T-cell (primary cell): ENCODE measurements at regions not wholly inside any gene's neighbourhood (a gene's known extent, or its start where the extent isn't known, plus 50 kb on each side); places are given as distances from the start of the nearest gene placed in this dataset.
"Not testable (repeated sequence)": the region's sequence is repeated elsewhere in the genome, so short reads cannot be mapped to it uniquely, and the experiment has no call there.

ENCODE experiments used
- ATAC-seq, 4 experiments: fragments of 200-7000 bp in 3 of 4; fragments of 150-1000 bp in 1 of 4; cut with Tn5 transposase; replicated peaks in 1 of 4; 1 replicate in 3 of 4; 2 replicates in 1 of 4; pipeline ENCODE4 v1.10.0; 2021; ENCODE audit warnings: moderate library complexity in 3 of 4, mild to moderate bottlenecking in 2 of 4, moderate number of reproducible peaks in 1 of 4
- CTCF ChIA-PET, 2 donors: fragments of 300-600 bp; sonication (Branson Sonifier 250); formaldehyde crosslinking; loops; one replicate each; lab custom pipeline; 2022; ENCODE audit warnings: antibody characterized with exemption in 2 of 2; lab: Charles Lee
- POLR2A ChIA-PET, 2 donors: fragments of 300-600 bp; sonication (Branson Sonifier 250); formaldehyde crosslinking; loops; one replicate each; lab custom pipeline; 2022; ENCODE audit warnings: antibody characterized with exemption in 2 of 2; lab: Charles Lee
- DNase-seq, 35 experiments: peaks; one replicate each; pipeline versions ENCODE4 v3.0.0 to v3.0.0-alpha.2; 2013 to 2023
- H3K27ac ChIP-seq: one replicate; pipeline ENCODE4 v1.5.1; 2013; ENCODE audit warnings: low read length
- H3K27me3 ChIP-seq, 2 experiments: replicated peaks in 1 of 2; 1 replicate in 1 of 2; 2 replicates in 1 of 2; pipeline versions ENCODE4 v1.6.1 to v1.7.0; 2013; ENCODE audit warnings: low read length in 1 of 2, mixed read lengths in 1 of 2; ENCODE audit not compliant: control insufficient read depth in 2 of 2, insufficient read depth in 2 of 2; ENCODE audit errors: extremely low read depth in 1 of 2
- H3K36me3 ChIP-seq, 2 donors: 1 replicate in 1 of 2; 2 replicates in 1 of 2; pipeline versions ENCODE4 v1.6.1 to v1.7.0; 2013; ENCODE audit warnings: low read length in 1 of 2; ENCODE audit not compliant: control insufficient read depth in 2 of 2, insufficient read depth in 1 of 2; ENCODE audit errors: extremely low read depth in 1 of 2
- H3K4me1 ChIP-seq, 2 experiments: 1 replicate in 1 of 2; 2 replicates in 1 of 2; pipeline versions ENCODE4 v1.6.1 to v1.7.0; 2013; ENCODE audit warnings: low read length in 2 of 2, mixed read lengths in 1 of 2; ENCODE audit not compliant: insufficient read depth in 2 of 2, control insufficient read depth in 1 of 2; ENCODE audit errors: extremely low read depth in 1 of 2
- H3K4me3 ChIP-seq, 2 donors: 1 replicate in 1 of 2; 2 replicates in 1 of 2; pipeline versions ENCODE4 v1.5.1 to v1.7.0; 2013; ENCODE audit warnings: mild to moderate bottlenecking in 2 of 2, low read length in 1 of 2, moderate library complexity in 1 of 2; ENCODE audit not compliant: control insufficient read depth in 1 of 2; ENCODE audit errors: extremely low read depth in 1 of 2
- H3K9me3 ChIP-seq: 2 replicates; pipeline ENCODE4 v1.7.0; 2013
- H3K27ac Mint-ChIP-seq, 2 donors: one replicate each; pipeline ENCODE4 v1.8.0; 2020 to 2021; ENCODE audit warnings: mild to moderate bottlenecking in 2 of 2, mixed read lengths in 2 of 2
- H3K27me3 Mint-ChIP-seq, 2 donors: one replicate each; pipeline ENCODE4 v1.8.0; 2021 to 2022; ENCODE audit warnings: mixed read lengths in 2 of 2
- H3K36me3 Mint-ChIP-seq: one replicate; pipeline ENCODE4 v1.8.0; 2021; ENCODE audit warnings: mixed read lengths
- H3K4me1 Mint-ChIP-seq, 3 donors: one replicate each; pipeline ENCODE4 v1.8.0; 2020 to 2022; ENCODE audit warnings: mixed read lengths in 3 of 3, mild to moderate bottlenecking in 1 of 3
- H3K4me3 Mint-ChIP-seq, 3 donors: one replicate each; pipeline ENCODE4 v1.8.0; 2020 to 2022; ENCODE audit warnings: mild to moderate bottlenecking in 3 of 3, mixed read lengths in 3 of 3, moderate library complexity in 3 of 3
- H3K9me3 Mint-ChIP-seq, 3 donors: one replicate each; pipeline ENCODE4 v1.8.0; 2020 to 2022; ENCODE audit warnings: mixed read lengths in 3 of 3
- WGBS: methylation state at CpG from one replicate; pipeline ENCODE4 v1.1.5; 2013; ENCODE audit warnings: missing lambda C conversion rate; ENCODE audit not compliant: insufficient coverage; 5-methylcytosine and 5-hydroxymethylcytosine counted together

DNA sequence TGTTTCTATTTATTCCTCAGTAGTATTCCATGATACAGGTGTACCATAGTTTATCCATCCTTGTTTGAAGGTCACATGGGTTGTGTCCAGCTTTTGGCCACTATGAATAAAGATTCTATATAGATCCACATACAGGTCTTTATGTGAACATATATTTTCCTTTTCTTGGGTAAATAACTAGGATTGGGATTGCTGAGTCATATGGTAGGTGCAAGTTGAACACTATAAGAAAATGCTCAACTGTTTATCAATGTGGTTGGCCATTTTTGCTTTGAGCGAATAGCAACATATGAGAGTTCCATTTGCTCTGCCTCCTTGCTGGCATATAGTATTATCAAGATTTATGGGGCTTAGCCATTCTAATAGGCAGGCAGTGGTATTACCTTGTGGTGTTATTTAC is 170.2 kb upstream of the KCNJ15 start:
- POLR2A ChIA-PET: no interaction called here
- no peak overlapping the region for H3K27ac ChIP-seq
- ATAC-seq: no peak
- Mint-ChIP-seq H3K27me3 (peaks cover 7 to 9% of the 10 kb centered on the region in 2 donors), H3K36me3 (no peaks in the 10 kb centered on the region), H3K4me3 (no peak overlapping the region), H3K4me1 (no peaks in the 10 kb centered on the region), H3K9me3 (no peaks in the 10 kb centered on the region), H3K27ac (no peak overlapping the region)
- no peaks in the 10 kb centered on the region for H3K9me3 ChIP-seq
- H3K36me3 ChIP-seq: no peaks in the 10 kb centered on the region
- DNase-seq: no peak
- WGBS: no CpG with 5 or more reads among the region's 1 CpG
- H3K27me3 ChIP-seq: peaks cover 0 to 9% of the 10 kb centered on the region in 2 experiments
- CTCF ChIA-PET: no interaction called here
- no peaks in the 10 kb centered on the region for H3K4me1 ChIP-seq
- H3K4me3 ChIP-seq: no peak overlapping the region

DNA sequence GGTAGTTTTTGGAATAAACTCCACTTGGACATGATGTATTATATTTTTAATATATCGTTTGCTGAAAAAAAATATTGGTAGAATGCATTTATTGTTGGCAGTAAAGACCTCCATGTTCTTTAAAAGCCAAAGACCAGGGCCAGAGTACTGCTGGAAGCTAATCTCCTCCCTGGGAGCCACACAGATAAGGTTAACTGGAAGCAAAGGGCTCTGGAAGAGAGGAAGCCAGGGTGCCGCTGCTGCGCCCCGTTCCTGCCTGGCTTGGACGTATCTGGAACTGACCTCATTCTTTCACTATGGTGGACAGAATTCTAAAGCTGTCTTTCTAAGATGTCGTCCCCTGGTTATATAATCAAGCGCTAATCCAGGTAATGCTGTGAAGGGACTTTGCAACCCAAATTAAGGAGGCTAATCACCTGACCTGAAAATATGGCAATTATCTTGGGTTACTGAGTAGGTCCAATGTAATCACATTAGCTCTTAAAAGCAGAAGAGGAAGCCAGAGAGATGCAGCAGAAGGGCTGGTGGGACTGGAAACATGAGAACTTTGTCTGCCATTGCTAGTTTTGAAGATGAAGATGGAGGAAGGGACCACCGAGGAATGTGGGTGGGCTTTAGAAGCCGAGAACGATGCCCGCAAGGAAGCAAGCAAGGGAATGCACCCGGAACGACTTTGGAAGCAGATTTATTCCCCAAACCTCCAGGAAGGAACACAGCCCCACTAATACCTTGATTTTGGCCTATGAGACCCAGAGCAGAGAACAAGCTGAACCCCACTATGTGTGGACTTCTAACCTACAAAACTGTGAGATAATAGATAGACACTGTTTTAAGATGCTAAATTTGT is 167.7 kb upstream of the KCNJ15 start:
- Mint-ChIP-seq H3K9me3 (peaks cover 0 to 3% (median 0%) of the 10 kb centered on the region in 3 donors), H3K4me1 (no peaks in the 10 kb centered on the region), H3K36me3 (no peaks in the 10 kb centered on the region), H3K27ac (no peak overlapping the region), H3K27me3 (peaks cover 7 to 27% of the 10 kb centered on the region in 2 donors), H3K4me3 (no peak overlapping the region)
- no peak overlapping the region for H3K4me3 ChIP-seq
- ATAC-seq (no peak), DNase-seq (no peak)
- WGBS: 100% methylated on average over 1 of the region's 13 CpGs
- ChIA-PET POLR2A (no interaction called here), CTCF (no interaction called here)
- no peaks in the 10 kb centered on the region for H3K9me3 ChIP-seq
- peaks cover 0 to 9% of the 10 kb centered on the region in 2 experiments for H3K27me3 ChIP-seq
- H3K27ac ChIP-seq: no peak overlapping the region
- H3K4me1 ChIP-seq: no peaks in the 10 kb centered on the region
- H3K36me3 ChIP-seq: no peaks in the 10 kb centered on the region

GRCh38 chr21:38089763-38090046 is 167.1 kb upstream of the KCNJ15 start:
- no peak for DNase-seq
- Mint-ChIP-seq H3K4me1 (no peaks in the 10 kb centered on the region), H3K36me3 (no peaks in the 10 kb centered on the region), H3K27me3 (peaks cover 7 to 32% of the 10 kb centered on the region in 2 donors), H3K9me3 (peaks cover 0 to 7% (median 0%) of the 10 kb centered on the region in 3 donors), H3K27ac (no peak overlapping the region), H3K4me3 (no peak overlapping the region)
- Histone ChIP-seq H3K4me3 (no peak overlapping the region), H3K27me3 (peaks cover 0 to 9% of the 10 kb centered on the region in 2 experiments), H3K4me1 (no peaks in the 10 kb centered on the region), H3K27ac (no peak overlapping the region), H3K9me3 (no peaks in the 10 kb centered on the region), H3K36me3 (no peaks in the 10 kb centered on the region)
- ChIA-PET POLR2A (no interaction called here), CTCF (no interaction called here)
- WGBS: no CpG with 5 or more reads among the region's 6 CpGs
- no peak for ATAC-seq

DNA sequence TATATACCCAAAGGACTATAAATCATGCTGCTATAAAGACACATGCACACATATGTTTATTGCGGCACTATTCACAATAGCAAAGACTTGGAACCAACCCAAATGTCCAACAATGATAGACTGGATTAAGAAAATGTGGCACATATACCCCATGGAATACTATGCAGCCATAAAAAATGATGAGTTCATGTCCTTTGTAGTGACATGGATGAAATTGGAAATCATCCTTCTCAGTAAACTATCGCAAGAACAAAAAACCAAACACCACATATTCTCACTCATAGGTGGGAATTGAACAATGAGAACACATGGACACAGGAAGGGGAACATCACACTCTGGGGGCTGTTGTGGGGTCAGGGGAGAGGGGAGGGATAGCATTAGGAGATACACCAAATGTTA is 165.7 kb upstream of the KCNJ15 start:
- H3K36me3 ChIP-seq, H3K9me3 Mint-ChIP-seq, H3K27ac ChIP-seq, H3K36me3 Mint-ChIP-seq, CTCF ChIA-PET, H3K27ac Mint-ChIP-seq, H3K4me1 Mint-ChIP-seq, POLR2A ChIA-PET, H3K4me1 ChIP-seq, ATAC-seq, H3K4me3 Mint-ChIP-seq, H3K27me3 ChIP-seq, H3K4me3 ChIP-seq, H3K9me3 ChIP-seq, DNase-seq: not testable (repeated sequence)
- H3K27me3 Mint-ChIP-seq: peaks cover 5 to 38% of the 10 kb centered on the region in 2 donors
- WGBS: no CpG with 5 or more reads among the region's 2 CpGs

- peaks cover 5 to 38% of the 10 kb centered on the region in 2 donors for H3K27me3 Mint-ChIP-seq
Measured at GRCh38 chr21:38092051-38092450, 164.7 kb upstream of the KCNJ15 start.

GRCh38 chr21:38095220-38095619 is 161.6 kb upstream of the KCNJ15 start:
- ChIA-PET CTCF (no interaction called here), POLR2A (no interaction called here)
- WGBS: 80% methylated on average over 1 of the region's 5 CpGs
- no peak overlapping the region for H3K27ac ChIP-seq
- Mint-ChIP-seq H3K4me3 (no peak overlapping the region), H3K27me3 (peaks cover 0 to 33% of the 10 kb centered on the region in 2 donors), H3K27ac (no peak overlapping the region), H3K9me3 (peaks cover 4 to 14% (median 11%) of the 10 kb centered on the region in 3 donors), H3K4me1 (no peaks in the 10 kb centered on the region), H3K36me3 (no peaks in the 10 kb centered on the region)
- no peaks in the 10 kb centered on the region for H3K9me3 ChIP-seq
- no peak for DNase-seq
- H3K4me1 ChIP-seq: no peaks in the 10 kb centered on the region
- H3K36me3 ChIP-seq: no peaks in the 10 kb centered on the region
- no peak overlapping the region for H3K4me3 ChIP-seq
- H3K27me3 ChIP-seq: no peaks in the 10 kb centered on the region
- ATAC-seq: no peak

More at GRCh38 chr21:38092051-38092450, 164.7 kb upstream of the KCNJ15 start:
- Mint-ChIP-seq H3K36me3 (no peaks in the 10 kb centered on the region), H3K9me3 (peaks cover 2 to 10% (median 2%) of the 10 kb centered on the region in 3 donors), H3K4me3 (no peak overlapping the region), H3K27ac (no peak overlapping the region), H3K4me1 (no peaks in the 10 kb centered on the region)
- Histone ChIP-seq H3K4me3 (no peak overlapping the region), H3K36me3 (no peaks in the 10 kb centered on the region), H3K4me1 (no peaks in the 10 kb centered on the region), H3K27me3 (peaks cover 0 to 9% of the 10 kb centered on the region in 2 experiments), H3K9me3 (no peaks in the 10 kb centered on the region), H3K27ac (no peak overlapping the region)
- WGBS: 71% methylated on average over 5 of the region's 6 CpGs
- POLR2A ChIA-PET: no interaction called here
- DNase-seq (no peak), ATAC-seq (no peak)
- CTCF ChIA-PET: no interaction called here
